Activated T-cell treated with anti-CD3 and anti-CD28 coated beads, Interleukin-2, amount 50 U/mL, for 1 hour (primary cell): ENCODE measurements at regions not wholly inside any gene's neighbourhood (a gene's known extent, or its start where the extent isn't known, plus 50 kb on each side); places are given as distances from the start of the nearest gene placed in this dataset.

Experiments
- DNase-seq: peaks from one replicate; pipeline ENCODE4 v3.0.0-alpha.2; 2020

GRCh38 chr13:58531614-58532013 is 900.1 kb downstream of the PCDH17 start:
- DNase-seq, result no peak

GRCh38 chr13:58542530-58542929 is 911.0 kb downstream of the PCDH17 start:
- no peak for DNase-seq

- no peak for DNase-seq
These were observed 915.9 kb downstream of the PCDH17 start for GRCh38 chr13:58547419-58547818.

- no peak for DNase-seq
These were observed 934.6 kb downstream of the PCDH17 start for GRCh38 chr13:58566176-58566575.

- no peak for DNase-seq
These were observed 942.2 kb downstream of the PCDH17 start for GRCh38 chr13:58573743-58574142.

GRCh38 chr13:58574791-58575190 is 943.2 kb downstream of the PCDH17 start:
- DNase-seq, result no peak

- no peak for DNase-seq
These were observed 947.9 kb downstream of the PCDH17 start for GRCh38 chr13:58579468-58579867.

- no peak for DNase-seq
These were observed 952.4 kb downstream of the PCDH17 start for GRCh38 chr13:58583966-58584365.

GRCh38 chr13:58584610-58585009 is 953.1 kb downstream of the PCDH17 start:
- DNase-seq, result no peak

- no peak for DNase-seq
These were observed 955.6 kb downstream of the PCDH17 start for GRCh38 chr13:58587183-58587582.

- DNase-seq, result no peak
These were observed 960.5 kb downstream of the PCDH17 start for GRCh38 chr13:58592052-58592451.

- no peak for DNase-seq
These were observed 961.2 kb downstream of the PCDH17 start for GRCh38 chr13:58592786-58593185.

GRCh38 chr13:58594747-58595600 is 963.4 kb downstream of the PCDH17 start:
- DNase-seq, result no peak

- DNase-seq, result no peak
These were observed 966.0 kb downstream of the PCDH17 start for GRCh38 chr13:58597552-58597951.

GRCh38 chr13:58598241-58598640 is 966.7 kb downstream of the PCDH17 start:
- no peak for DNase-seq

- DNase-seq, result no peak
These were observed 979.6 kb downstream of the PCDH17 start for GRCh38 chr13:58611117-58611516.

GRCh38 chr13:58617880-58618665 is 986.5 kb downstream of the PCDH17 start:
- DNase-seq, result no peak

GRCh38 chr13:58619396-58620113 is 988.0 kb downstream of the PCDH17 start:
- no peak for DNase-seq

- no peak for DNase-seq
These were observed 988.6 kb downstream of the PCDH17 start for GRCh38 chr13:58620176-58620575.

GRCh38 chr13:58625703-58626389 is 994.3 kb downstream of the PCDH17 start:
- no peak for DNase-seq

GRCh38 chr13:58630794-58631193 is 999.2 kb downstream of the PCDH17 start:
- DNase-seq, result no peak

GRCh38 chr13:58633226-58633625 is 1001.7 kb downstream of the PCDH17 start:
- DNase-seq, result no peak

- DNase-seq, result no peak
These were observed 1023.5 kb downstream of the PCDH17 start for GRCh38 chr13:58655086-58655485.
